Endothelial cell of umbilical vein (primary cell): ENCODE measurements at regions not wholly inside any gene's neighbourhood (a gene's known extent, or its start where the extent isn't known, plus 50 kb on each side); places are given as distances from the start of the nearest gene placed in this dataset.

Experiments
- BruUV-seq: library from RNA; stranded (reverse); fragments of 400-500 nt; replicated peaks from 2 replicates; lab custom pipeline; 2021; lab: Mats Ljungman, UMichigan
- CTCF ChIA-PET: fragments of 300-600, 350-600 bp; sonication (Branson Sonifier 250); formaldehyde crosslinking; loops from one replicate; lab custom pipeline; 2021; ENCODE audit warnings: antibody characterized with exemption, inconsistent platforms; lab: Charles Lee
- POLR2A ChIA-PET: fragments of 300-600, 350-600 bp; sonication (Branson Sonifier 250); formaldehyde crosslinking; loops from one replicate; lab custom pipeline; 2021; ENCODE audit warnings: antibody characterized with exemption, inconsistent platforms; lab: Charles Lee
- DNase-seq: peaks from one replicate; pipeline ENCODE4 v3.0.0-alpha.2; 2011; ENCODE audit warnings: low read depth, low spot score
- FAIRE-seq: peaks from 2 replicates; lab custom pipeline; 2011; peaks lifted over from hg19 to GRCh38; lab: Jason Lieb, UNC
- H2AFZ ChIP-seq: 2 replicates; pipeline ENCODE4 v1.6.0; 2012; ENCODE audit warnings: low read depth, low read length, control low read depth, inconsistent platforms
- H3K27ac ChIP-seq: 2 replicates; pipeline ENCODE4 v1.5.1; 2011; ENCODE audit warnings: low read depth, mild to moderate bottlenecking, control low read depth, low read length, moderate library complexity; ENCODE audit not compliant: insufficient read depth
- H3K27me3 ChIP-seq, 2 experiments: 2 replicates each; pipeline versions ENCODE4 v1.6.0 to v1.6.1; 2011; ENCODE audit warnings: low read length in 2 of 2, mixed read lengths in 1 of 2; ENCODE audit not compliant: control insufficient read depth in 2 of 2, insufficient read depth in 2 of 2
- H3K36me3 ChIP-seq, 2 experiments: 2 replicates in 1 of 2; 3 replicates in 1 of 2; pipeline ENCODE4 v1.5.1; 2011; ENCODE audit warnings: low read length in 2 of 2, mild to moderate bottlenecking in 1 of 2, moderate library complexity in 1 of 2; ENCODE audit not compliant: control insufficient read depth in 2 of 2, insufficient read depth in 2 of 2; ENCODE audit errors: extremely low read depth in 1 of 2
- H3K4me1 ChIP-seq: 3 replicates; pipeline ENCODE4 v1.5.1; 2011; ENCODE audit warnings: mild to moderate bottlenecking, low read length; ENCODE audit not compliant: control insufficient read depth, insufficient read depth; ENCODE audit errors: extremely low read depth
- H3K4me2 ChIP-seq: 2 replicates; pipeline ENCODE4 v1.6.1; 2011; ENCODE audit warnings: low read length, control low read depth, mixed read lengths; ENCODE audit not compliant: insufficient read depth
- H3K4me3 ChIP-seq, 3 experiments: fragments of 200-600 bp in 1 of 3; sonication (generic), shearing (Covaris generic) in 1 of 3; replicated peaks in 1 of 3; 2 replicates each; pipeline ENCODE4 v1.5.1; 2011 to 2016; ENCODE audit warnings: control low read depth in 3 of 3, low read length in 3 of 3, mild to moderate bottlenecking in 2 of 3, inconsistent platforms in 1 of 3, low read depth in 1 of 3, moderate library complexity in 1 of 3; ENCODE audit not compliant: insufficient read depth in 1 of 3
- H3K79me2 ChIP-seq: 2 replicates; pipeline ENCODE4 v1.6.0; 2012; ENCODE audit warnings: low read length, inconsistent platforms; ENCODE audit not compliant: control insufficient read depth, insufficient read depth
- H3K9ac ChIP-seq: replicated peaks from 2 replicates; pipeline ENCODE3; 2011; ENCODE audit warnings: low read length, control low read depth; ENCODE audit not compliant: insufficient read depth; ENCODE audit errors: extremely low read depth
- H3K9me1 ChIP-seq: replicated peaks from 3 replicates; pipeline ENCODE4 v1.6.0; 2011; ENCODE audit warnings: mild to moderate bottlenecking, low read length; ENCODE audit not compliant: control insufficient read depth, insufficient read depth; ENCODE audit errors: extremely low read depth
- H3K9me3 ChIP-seq: replicated peaks from 2 replicates; pipeline ENCODE4 v1.5.1; 2012; ENCODE audit warnings: low read length, inconsistent platforms; ENCODE audit not compliant: control insufficient read depth, insufficient read depth
- H4K20me1 ChIP-seq: replicated peaks from 2 replicates; pipeline ENCODE3; 2011; ENCODE audit warnings: mild to moderate bottlenecking, low read length; ENCODE audit not compliant: control insufficient read depth, insufficient read depth; ENCODE audit errors: extremely low read depth
- EZH2 ChIP-seq: IDR thresholded peaks from 2 replicates; pipeline ENCODE4 v1.6.1; 2012; ENCODE audit warnings: borderline replicate concordance, low read depth, mild to moderate bottlenecking, moderate library complexity, low read length, inconsistent platforms; ENCODE audit not compliant: severe bottlenecking
- FOS ChIP-seq: IDR thresholded peaks from 2 replicates; pipeline ENCODE4 v1.6.1; 2011; ENCODE audit warnings: mild to moderate bottlenecking, low read length, moderate library complexity, borderline replicate concordance; ENCODE audit not compliant: insufficient read depth
- GATA2 ChIP-seq: IDR thresholded peaks from 2 replicates; pipeline ENCODE4 v1.7.0; 2011; ENCODE audit warnings: low read depth, mild to moderate bottlenecking, moderate library complexity, mixed read lengths, low read length; ENCODE audit not compliant: insufficient read length, insufficient read depth
- JUN ChIP-seq: IDR thresholded peaks from 2 replicates; pipeline ENCODE4 v1.6.1; 2011; ENCODE audit warnings: borderline replicate concordance, low read depth; ENCODE audit not compliant: insufficient read length, insufficient read depth
- MYC ChIP-seq: IDR thresholded peaks from one replicate; pipeline ENCODE4 v1.6.1; 2011; ENCODE audit warnings: mild to moderate bottlenecking, low read depth, low read length
- POLR2A ChIP-seq: IDR thresholded peaks from 2 replicates; pipeline ENCODE4 v1.6.1; 2012; ENCODE audit warnings: low read depth, mild to moderate bottlenecking, control low read depth, low read length
- POLR2AphosphoS5 ChIP-seq: IDR thresholded peaks from 2 replicates; pipeline ENCODE4 v1.6.1; 2012; ENCODE audit warnings: low read depth, mild to moderate bottlenecking, control low read depth, low read length, moderate library complexity; ENCODE audit not compliant: insufficient read depth
- dilution Hi-C: fragments of 300-500 bp; cut with MboI; formaldehyde crosslinking; loops from one replicate; pipeline ENCODE4 v1.15.0; 2019; ENCODE audit warnings: low sequenced_read_pairs; ENCODE audit not compliant: extremely low pct_ligation_motif_present
- intact Hi-C: fragments of 100-400 bp; cut with micrococcal nuclease; formaldehyde crosslinking; loops from one replicate; pipeline ENCODE4 v1.10.0; 2022
- TF ChIP-seq, protein P1 (sequence below): IDR thresholded peaks from 2 replicates; pipeline ENCODE4 v1.6.1; 2011; ENCODE audit not compliant: insufficient read depth, insufficient read length
- TF ChIP-seq, protein P2 (sequence below), 2 donors: IDR thresholded peaks; 1 replicate in 1 of 2; 2 replicates in 1 of 2; pipeline ENCODE4 v1.5.1; 2011; ENCODE audit warnings: low read length in 2 of 2, mild to moderate bottlenecking in 2 of 2, moderate library complexity in 2 of 2, control low read depth in 1 of 2, inconsistent platforms in 1 of 2, low read depth in 1 of 2; ENCODE audit not compliant: insufficient read depth in 1 of 2; ENCODE audit errors: extremely low read depth in 1 of 2

DNA sequence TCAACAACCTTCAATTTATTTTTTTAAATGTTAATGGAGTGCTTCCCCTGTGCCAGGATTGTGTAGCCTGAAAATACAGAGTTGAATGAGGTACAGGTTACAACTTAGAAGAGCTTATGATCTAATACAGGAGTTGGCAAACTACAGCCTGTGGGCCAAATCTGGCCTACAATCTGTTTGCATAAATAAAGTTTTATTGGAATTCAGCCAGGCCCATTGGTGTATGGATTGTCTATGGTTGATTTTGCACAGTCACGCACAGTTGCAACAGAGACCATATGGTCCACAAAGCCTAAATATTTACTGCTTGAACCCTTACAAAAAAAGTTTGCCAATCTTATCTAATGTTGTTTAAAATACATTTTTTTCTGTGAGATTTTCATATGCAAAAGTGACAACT, 177.3 kb upstream of the CCN2 start:
- no peaks in the 10 kb centered on the region for H3K9me1 ChIP-seq
- no peak for TF ChIP-seq GATA2
- TF ChIP-seq, protein P1, sequence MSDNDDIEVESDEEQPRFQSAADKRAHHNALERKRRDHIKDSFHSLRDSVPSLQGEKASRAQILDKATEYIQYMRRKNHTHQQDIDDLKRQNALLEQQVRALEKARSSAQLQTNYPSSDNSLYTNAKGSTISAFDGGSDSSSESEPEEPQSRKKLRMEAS, result no peak
- no peak for TF ChIP-seq EZH2
- no peak for TF ChIP-seq FOS
- TF ChIP-seq POLR2A, result no peak
- TF ChIP-seq MYC, result no peak
- intact Hi-C loops (no loop called here), dilution Hi-C loops (no loop called here)
- H3K27ac ChIP-seq, result no peak overlapping the region
- H3K36me3 ChIP-seq, result no peaks in the 10 kb centered on the region
- no peak overlapping the region for H3K9ac ChIP-seq
- H3K4me2 ChIP-seq, result no peak overlapping the region
- peaks cover 33% of the 10 kb centered on the region for H3K4me1 ChIP-seq
- no peaks in the 10 kb centered on the region for H3K9me3 ChIP-seq
- no peaks in the 10 kb centered on the region for H3K79me2 ChIP-seq
- H4K20me1 ChIP-seq, result no peaks in the 10 kb centered on the region
- H2AFZ ChIP-seq, result no peak overlapping the region
- CTCF ChIA-PET, result no interaction called here
- no peaks in the 10 kb centered on the region for H3K27me3 ChIP-seq
- DNase-seq (no peak), FAIRE-seq (no peak)
- POLR2A ChIA-PET, result interaction anchor here (1.0 kb wide), 1 partner anchor 177 kb away, joined by 3 read pairs; the partner anchor contains the start of gene CCN2
- BruUV-seq, result no TSS peak
- no peak overlapping the region for H3K4me3 ChIP-seq

DNA sequence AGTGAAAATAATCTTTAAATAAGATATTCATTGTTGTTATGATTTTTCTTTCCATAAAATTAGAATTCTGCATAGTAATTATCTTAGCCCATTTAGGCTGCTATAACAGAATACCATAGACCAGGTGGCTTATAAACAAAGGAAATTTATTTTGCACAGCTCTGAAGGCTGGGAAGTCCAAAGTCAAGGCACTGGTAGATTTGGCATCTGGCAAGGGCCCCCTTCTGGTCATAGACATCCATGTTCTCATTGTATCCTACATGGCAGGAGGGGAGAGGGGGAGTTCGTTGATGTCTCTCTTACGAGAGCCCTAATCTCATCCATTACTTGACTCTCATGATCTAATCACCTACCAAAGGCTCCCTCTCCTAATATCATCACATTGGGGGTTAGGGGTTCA, 175.0 kb upstream of the CCN2 start:
- TF ChIP-seq JUN, result no peak
- TF ChIP-seq, protein P1, result no peak
- TF ChIP-seq POLR2AphosphoS5, result no peak
- TF ChIP-seq GATA2, result no peak
- TF ChIP-seq EZH2, result no peak
- TF ChIP-seq POLR2A, result no peak
- TF ChIP-seq, protein P2, sequence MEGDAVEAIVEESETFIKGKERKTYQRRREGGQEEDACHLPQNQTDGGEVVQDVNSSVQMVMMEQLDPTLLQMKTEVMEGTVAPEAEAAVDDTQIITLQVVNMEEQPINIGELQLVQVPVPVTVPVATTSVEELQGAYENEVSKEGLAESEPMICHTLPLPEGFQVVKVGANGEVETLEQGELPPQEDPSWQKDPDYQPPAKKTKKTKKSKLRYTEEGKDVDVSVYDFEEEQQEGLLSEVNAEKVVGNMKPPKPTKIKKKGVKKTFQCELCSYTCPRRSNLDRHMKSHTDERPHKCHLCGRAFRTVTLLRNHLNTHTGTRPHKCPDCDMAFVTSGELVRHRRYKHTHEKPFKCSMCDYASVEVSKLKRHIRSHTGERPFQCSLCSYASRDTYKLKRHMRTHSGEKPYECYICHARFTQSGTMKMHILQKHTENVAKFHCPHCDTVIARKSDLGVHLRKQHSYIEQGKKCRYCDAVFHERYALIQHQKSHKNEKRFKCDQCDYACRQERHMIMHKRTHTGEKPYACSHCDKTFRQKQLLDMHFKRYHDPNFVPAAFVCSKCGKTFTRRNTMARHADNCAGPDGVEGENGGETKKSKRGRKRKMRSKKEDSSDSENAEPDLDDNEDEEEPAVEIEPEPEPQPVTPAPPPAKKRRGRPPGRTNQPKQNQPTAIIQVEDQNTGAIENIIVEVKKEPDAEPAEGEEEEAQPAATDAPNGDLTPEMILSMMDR (IDR thresholded peaks at IDR 0.05; ENCODE audit: extremely low read depth in 1 of 2, insufficient read depth in 1 of 2, low read depth in 1 of 2, low read length in 2 of 2), result no peak
- TF ChIP-seq FOS, result no peak
- no peak for TF ChIP-seq MYC
- dilution Hi-C loops (no loop called here), intact Hi-C loops (no loop called here)
- no peak overlapping the region for H3K27ac ChIP-seq
- no peak overlapping the region for H2AFZ ChIP-seq
- DNase-seq (no peak), FAIRE-seq (no peak)
- CTCF ChIA-PET, result no interaction called here
- H3K9ac ChIP-seq, result no peak overlapping the region
- H3K79me2 ChIP-seq, result no peaks in the 10 kb centered on the region
- no peaks in the 10 kb centered on the region for H4K20me1 ChIP-seq
- POLR2A ChIA-PET, result no interaction called here
- peaks cover 12% of the 10 kb centered on the region for H3K4me1 ChIP-seq
- no peak overlapping the region for H3K4me3 ChIP-seq
- no peaks in the 10 kb centered on the region for H3K9me3 ChIP-seq
- no peak overlapping the region for H3K4me2 ChIP-seq
- H3K27me3 ChIP-seq, result no peaks in the 10 kb centered on the region
- no peaks in the 10 kb centered on the region for H3K36me3 ChIP-seq
- no peaks in the 10 kb centered on the region for H3K9me1 ChIP-seq
- no TSS peak for BruUV-seq
